ENCODE measurements at regions not wholly inside any gene's neighbourhood (a gene's known extent, or its start where the extent isn't known, plus 50 kb on each side); places are given as distances from the start of the nearest gene placed in this dataset.
"Not testable (repeated sequence)": the region's sequence is repeated elsewhere in the genome, so short reads cannot be mapped to it uniquely, and the experiment has no call there.

DNA sequence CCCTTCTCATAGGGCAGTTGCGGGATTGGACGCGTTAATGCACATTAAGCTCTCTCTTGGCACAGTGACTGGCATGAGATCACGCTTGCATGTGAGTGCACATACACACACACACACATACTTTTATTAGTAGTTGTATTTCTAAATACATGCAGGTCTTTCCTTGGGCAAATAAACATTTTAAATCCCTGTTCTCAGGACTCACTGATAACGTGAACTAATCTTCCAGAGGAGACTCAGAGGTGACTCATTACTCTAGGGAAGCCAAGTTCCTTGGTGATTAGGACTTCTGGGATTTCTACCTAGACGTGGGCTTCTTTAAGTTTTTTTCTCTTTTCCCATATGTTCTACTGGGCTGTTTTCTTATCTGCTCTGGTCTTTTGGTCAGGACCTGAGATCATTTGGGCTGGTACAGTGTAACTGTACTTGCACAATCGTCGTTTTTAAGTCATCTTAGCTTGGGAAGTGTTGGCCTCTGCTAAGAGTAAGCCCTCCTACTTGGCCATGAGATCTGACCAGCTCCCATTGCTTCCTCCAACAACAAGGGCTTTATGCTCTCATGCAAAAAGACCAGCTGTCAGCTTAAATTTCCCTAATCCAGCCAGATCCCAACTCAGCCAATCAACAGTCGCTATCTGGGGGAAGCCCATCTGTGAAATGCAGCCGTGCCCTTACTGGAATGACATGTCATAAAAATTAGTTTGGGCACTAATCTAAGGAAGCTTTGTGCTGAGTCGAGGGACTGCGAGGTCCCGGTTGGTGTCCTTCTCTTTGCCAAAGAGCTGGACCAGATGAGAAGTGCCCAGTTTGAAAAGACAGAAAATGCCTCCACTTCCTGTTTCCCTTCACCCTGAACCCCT is 176.4 kb upstream of the ANKRD55 start:
- no peak for FAIRE-seq

DNA sequence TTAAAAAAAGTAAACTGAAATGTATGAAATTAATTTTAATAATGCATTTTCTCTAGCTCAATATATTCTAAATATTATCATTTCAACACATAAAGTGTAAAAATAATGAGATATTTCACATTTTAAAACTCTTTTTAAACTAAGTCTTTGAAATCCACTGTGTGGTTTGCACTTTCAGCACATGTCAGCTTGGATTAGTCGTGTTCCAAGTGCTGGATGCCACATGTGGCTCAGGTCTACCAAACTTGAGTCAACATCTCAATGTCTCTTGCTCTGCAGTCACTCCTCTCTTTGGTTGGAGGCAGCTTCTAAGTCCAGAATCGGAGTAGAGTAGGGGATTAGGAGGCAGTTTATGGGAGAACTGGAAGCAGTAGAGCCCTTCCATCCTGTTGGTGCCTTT is 173.7 kb upstream of the ANKRD55 start:
- no peak for FAIRE-seq

DNA sequence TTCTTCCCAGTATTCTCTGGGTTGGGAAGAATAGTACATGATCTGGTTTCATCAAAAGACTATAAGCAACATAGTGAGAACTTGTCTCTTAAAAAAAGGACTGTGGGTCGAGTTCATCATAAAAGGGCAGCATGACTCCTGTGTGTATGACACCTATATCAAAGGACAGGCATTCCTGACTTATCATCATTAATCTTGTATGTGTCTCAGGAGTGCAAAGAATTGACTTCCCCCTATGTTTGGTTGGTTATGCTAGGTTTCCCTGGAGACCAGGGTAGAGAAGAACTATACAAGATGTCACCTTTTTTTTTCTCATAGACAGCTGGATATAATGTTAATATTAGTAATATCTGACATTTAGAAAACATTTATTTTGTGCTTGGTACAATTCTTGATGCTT is 173.1 kb upstream of the ANKRD55 start:
- no peak for FAIRE-seq

DNA sequence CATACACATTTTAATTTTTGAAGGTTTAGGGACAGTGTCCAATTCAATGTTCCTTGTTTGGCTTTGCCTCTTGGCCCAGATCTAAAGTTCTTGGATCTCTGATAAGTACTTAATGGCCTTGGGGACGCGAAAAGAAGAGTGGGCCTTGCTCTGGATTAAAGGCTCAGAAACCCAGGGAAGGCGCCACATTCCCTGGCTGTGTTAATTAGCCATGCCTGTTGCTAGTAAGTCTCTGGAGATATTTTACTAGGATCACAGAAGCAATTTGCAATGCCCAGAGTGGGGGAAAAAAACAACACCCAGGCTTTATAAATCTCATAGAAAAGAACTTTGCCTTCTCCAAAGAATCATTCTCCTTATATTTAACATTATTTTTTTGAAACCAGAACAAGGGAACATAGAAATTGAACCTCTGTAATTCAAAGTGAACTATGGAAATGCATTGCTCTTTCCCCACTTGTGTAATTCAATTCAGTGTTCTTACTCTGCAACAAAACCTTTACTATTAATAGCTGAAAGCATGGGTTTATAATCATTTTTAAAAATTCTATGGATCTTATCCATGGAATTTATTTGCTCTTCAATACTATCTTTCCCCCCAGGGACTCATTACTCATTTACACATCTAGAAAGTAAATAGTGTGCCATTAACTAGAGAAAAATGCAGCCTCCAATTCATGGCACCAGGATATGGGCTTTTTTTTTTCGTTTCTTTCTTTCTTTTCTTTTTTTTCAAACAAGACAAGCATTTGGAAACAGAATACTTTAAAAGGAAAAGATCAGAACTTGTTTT is 172.2 kb upstream of the ANKRD55 start:
- no peak for FAIRE-seq

DNA sequence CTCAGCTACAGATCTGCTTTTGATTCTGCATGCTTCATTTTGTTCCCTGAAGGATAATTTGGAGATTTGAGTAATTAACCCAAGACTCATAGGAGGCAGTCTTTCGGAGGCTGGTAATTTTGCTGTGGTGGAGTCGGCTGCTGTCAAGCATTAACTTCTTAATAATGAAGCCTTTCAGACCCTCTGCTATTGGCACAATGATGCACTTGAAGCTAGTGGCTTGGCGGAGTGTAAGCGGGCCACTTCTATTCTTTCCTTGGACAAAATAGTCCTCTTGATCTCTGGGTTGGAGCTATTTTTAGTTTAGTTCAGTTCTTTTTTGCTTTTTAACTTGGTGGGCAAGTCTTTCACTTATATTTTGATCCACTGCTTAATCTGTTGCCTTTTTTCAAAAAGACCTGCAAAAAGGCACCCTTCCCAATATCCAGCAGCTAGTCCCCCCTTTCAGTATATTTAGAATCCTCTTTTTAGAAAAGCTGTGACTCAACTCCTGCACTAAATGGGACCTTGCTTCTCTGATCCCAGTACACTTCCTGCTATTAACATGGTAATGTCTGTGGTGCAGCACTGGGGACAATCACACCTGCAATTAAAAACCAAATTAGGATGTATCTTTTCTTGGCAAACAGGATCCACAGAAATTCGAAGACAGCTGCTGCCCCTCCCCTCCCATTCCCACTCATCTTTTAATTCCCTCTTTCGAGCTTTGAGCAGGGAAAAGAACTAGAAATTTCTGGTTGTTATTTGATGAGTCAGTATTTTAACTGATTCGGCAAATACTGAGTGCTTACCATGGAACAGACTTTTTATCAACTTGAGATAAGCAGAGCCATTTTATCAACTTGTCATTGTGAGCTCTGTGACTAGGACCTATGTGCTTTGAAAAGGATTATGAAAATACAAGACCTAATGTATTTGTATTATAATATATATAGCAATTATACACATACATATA is 169.4 kb upstream of the ANKRD55 start:
- FAIRE-seq: no peak

DNA sequence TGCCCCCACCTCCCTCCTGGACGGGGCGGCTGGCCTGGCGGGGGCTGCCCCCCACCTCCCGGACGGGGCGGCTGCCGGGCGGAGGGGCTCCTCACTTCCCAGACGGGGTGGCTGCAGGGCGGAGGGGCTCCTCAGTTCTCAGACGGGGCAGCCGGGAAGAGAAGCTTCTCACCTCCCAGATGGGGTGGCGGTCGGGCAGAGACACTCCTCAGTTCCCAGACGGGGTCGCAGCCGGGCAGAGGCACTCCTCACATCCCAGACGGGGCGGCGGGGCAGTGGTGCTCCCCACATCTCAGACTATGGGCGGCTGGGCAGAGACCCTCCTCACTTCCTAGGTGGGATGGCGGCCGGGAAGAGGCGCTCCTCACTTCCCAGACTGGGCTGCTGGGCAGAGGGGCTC is 164.7 kb upstream of the ANKRD55 start:
- FAIRE-seq: not testable (repeated sequence)

DNA sequence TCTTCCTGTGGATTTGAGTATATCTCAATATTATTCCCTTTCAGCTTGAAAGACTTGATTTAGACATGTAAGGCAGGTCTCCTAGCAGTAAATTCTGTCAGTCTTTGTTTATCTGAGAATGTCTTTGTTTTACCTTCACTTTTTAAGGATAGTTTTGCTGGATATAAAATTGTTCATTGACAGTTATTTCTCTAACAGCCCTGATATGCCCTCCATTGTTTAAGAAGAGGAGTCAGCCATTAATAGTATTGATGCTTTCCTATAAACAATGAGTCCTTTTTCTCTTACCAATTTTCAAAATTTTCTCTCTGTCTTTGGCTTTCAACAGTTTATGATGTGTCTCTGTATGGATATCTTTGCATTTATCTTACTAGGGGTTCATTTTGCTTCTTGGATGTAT is 163.5 kb upstream of the ANKRD55 start:
- no peak for FAIRE-seq

DNA sequence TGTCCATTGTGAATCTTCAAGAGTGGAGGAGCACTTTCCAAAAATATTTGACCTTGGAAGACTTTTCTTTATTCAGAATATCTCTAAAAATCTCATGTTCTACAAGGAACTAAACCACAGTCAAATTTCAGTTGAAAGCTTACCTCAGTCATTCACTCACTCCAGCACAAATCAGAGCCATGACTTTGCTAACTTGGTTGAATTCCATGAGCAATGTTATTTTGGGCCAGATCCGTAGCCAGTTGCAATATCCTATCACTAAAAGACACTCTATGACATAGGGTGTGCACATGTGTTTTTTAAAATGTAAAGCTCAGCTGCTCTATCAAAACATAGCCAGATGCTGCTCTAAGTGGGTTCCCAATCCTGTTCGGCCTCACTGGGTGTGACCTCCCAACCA is 156.1 kb upstream of the ANKRD55 start:
- FAIRE-seq: no peak

DNA sequence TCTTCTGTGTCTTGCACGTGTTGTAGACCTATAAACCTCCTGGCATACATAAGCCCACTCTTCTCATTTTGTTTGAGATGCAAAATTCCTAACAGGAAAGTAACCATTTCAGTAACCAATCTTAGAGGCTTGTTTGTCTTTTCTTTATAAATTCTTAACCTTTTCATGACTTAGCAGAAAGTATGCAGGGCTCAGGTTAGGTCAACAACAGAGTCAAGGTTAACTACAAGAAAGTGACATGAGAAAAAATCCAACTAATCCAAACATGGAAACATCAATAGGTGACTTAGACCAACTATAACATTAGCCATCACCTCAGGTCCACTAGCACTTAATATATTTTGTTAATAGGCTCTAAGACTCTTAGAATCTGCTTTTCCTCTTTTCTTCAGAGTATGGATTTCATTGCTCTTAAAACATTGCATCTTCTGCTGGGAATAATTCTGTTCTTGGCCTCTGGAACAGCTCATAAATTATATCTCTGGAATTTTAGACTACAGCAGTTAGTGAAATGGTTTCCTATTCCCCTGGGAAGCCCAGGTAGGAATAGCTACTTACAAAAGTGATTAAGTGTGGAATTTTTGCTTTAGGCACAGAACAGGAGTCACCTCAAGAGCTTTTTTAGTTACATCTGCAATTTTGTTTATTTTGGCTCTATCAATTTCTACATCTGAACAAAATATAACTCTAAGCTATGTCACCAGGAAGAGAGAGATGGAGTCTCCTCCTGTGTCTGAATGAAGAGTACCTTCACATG is 155.3 kb upstream of the ANKRD55 start:
- no peak for FAIRE-seq

DNA sequence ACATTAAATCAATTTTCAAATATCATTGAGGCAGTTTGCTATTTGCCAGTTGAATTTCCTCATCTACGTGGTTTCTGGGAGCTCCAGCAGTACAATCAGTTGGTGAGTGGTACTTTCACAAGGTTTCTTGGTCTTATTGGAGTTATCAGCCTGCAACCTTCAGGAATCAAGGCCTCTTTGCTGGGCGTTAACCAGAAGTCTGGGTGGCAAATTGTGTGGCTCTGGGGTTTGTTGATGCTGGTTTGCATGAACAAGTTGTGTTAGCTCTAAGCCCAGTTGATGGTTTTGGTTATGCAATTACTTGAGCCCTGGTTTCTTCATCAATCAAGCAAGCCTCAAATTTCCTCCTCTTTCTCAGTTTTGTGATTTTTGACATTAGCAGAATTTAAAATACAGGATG is 152.9 kb upstream of the ANKRD55 start:
- no peak for FAIRE-seq

DNA sequence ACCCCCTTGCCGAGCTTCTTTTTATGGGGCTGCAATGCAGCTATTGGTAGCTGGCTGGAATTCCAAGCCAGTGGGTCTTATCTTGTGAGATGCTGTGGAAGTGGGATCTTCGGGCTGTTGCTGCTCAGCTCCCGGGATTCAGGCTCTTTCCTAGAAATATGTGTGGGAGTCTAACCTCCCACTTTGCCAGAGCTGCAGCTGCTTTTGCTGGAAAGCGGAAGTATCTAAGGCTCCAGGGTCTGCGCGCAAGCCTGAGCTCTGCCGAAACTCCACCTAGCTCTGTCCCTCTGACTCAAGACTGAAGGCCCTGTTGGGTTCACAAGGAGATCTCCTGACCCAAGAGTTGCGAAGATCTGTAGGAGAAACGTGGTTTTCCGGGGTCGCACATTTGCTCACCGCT is 151.1 kb upstream of the ANKRD55 start:
- FAIRE-seq: no peak

DNA sequence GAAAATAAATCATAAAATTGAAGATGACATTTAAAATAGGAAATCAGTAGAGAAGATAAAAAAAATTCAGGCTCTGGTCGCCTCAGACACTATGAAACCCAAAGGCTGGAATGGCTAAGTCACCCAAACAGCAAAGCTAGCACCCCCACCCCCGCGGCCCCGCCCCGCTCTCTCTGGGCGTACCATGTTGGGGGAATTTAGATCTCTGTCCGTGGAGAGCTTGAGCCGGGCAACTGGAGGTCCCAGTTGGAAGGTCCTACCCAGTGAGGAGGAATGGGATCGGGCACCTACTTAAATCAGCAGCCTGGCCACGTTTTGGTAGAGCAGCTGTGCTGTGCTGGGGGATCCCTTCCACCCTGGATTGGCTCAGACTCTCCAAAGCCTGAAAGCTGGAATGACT is 150.6 kb upstream of the ANKRD55 start:
- no peak for FAIRE-seq

DNA sequence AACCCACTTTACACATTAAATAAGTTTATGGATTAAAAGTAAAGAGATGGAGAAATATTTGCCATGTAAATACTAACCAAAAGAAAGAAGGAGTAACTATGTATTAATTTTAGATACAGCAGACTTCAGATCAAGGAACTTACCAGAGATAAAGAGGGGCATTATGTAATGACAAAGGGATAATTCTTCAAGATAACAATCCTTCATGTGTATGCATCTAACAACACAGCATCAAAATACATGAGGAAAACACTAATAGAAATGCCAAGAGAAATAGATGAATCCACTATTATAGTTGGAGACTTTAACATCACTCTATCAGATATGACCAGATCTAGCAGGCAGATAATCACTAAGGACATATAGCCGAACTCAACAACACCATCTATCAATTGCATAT is 149.8 kb upstream of the ANKRD55 start:
- FAIRE-seq: no peak

DNA sequence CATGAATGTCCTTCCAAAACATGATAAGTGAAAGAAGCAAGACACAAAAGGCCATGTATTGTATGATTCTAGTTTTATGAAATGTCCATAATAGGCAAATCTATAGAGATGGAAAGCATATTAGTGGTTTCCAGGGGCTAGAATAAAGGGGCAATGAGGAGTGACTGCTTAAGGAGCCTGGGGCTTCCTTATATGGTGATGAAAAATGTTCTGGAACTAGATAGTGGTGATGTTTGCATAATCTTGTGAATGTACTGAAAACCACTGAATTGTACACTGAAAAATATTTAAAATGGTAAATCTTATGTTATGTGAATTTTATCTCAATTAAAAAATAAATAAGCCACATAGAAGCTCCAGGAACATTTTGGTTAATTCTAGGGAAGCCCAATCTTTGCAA is 144.4 kb upstream of the ANKRD55 start:
- FAIRE-seq: no peak

DNA sequence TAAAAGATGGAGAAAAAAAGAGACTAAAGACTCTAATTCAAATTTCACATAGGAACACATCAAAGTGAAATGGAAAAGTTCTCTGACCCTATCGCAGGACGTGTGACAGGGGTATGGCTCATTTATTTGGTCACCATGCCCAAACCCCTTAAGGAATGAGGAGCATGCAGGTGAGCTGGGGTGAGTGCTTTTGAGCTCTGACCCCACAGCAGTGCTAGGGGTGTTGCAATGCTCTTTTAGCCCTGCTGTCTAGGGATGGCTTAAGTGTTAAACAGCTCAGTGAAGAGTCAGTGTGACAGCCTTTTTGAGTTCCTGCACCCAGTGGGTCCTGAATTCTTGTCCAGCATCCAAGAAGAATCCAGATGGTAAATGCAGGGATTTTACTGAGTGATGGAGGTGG is 143.0 kb upstream of the ANKRD55 start:
- FAIRE-seq: no peak

DNA sequence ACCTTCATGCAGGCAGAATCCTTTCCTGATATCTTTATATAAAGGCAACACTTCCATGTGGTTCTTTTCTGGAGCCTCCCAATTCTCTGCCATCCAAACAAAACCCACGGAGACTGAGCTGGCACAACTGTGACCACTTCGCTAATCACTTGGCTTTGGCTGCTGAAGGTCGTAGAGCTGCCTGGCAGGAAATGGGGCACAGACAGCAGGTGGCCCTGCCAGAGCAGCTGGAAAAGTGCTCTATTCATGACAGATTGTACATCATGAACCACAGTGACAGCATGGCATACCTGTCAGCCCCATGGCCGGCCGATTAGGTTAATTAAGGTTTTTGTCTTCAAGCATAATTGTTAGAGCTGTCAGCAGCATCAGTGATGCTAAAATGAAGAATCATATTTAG is 141.9 kb upstream of the ANKRD55 start:
- no peak for FAIRE-seq

DNA sequence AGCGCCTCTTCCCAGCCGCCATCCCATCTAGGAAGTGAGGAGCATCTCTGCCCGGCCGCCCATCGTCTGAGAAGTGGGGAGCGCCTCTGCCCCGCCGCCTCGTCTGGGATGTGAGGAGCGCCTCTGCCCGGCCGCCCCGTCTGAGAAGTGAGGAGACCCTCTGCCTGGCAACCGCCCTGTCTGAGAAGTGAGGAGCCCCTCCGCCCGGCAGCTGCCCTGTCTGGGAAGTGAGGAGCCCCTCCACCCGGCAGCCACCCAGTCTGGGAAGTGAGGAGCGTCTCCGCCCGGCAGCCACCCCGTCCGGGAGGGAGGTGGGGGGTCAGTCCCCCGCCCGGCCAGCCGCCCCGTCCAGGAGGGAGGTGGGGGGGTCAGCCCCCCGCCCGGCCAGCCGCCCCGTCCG is 139.4 kb upstream of the ANKRD55 start:
- FAIRE-seq: not testable (repeated sequence)

DNA sequence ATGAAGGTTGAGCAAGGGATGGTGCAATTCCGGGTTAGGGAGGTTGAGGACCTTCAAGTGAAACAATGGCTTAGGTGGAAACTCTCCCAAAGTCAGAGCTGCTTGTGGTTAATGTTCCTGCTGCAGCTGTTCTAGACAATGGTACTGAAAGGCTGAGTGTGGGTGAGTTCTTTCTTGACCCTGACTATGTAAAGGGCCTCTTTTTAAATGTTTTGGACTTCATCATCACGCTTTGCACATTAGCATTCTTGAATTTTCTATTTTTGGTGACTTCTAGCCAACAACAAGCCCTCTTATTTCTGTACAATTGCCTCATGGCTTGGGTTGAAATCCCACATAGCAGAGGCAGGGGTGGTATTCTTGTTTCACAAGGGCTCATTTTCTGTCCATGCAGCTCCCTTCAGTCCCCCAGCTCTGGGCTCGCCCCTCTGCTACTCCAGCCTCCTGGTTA is 136.3 kb upstream of the ANKRD55 start:
- no peak for FAIRE-seq

DNA sequence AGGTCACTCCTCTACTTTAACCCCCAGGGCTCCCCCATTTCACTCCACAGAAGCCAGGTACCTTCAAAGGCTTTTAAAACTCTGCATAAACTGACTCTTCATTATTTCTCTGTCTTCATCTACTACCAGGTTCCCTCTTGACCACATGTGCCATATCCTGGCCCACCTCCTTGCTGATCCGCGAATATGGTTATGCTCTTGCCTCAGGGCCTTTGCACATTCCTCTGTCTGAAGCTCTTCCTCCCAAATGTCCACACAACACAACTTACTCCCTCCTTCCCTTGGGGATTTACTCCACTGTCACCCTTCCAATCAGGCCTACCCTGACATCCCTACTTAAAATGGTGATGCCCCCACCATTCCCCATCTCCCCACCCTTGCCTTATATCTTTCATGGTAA is 134.6 kb upstream of the ANKRD55 start:
- FAIRE-seq: no peak

DNA sequence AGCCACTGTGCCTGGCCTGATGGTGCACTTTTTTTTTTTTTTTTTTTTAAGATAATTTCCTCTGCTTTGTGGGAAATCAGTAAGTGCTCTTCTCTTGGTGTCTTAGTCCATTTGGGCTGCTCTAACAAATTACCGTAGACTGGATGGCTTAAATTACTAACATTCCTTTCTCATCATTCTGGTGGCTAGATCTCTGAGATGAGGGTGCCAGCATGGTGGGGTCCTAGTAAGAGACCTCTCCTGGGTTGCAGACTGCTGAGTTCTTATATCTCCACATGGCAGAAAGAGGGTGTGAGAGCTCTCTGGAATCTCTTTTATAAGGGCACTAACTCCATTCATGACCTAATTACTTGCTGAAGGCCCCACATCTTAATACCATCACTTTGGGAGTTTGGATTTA is 133.9 kb upstream of the ANKRD55 start:
- FAIRE-seq: no peak

DNA sequence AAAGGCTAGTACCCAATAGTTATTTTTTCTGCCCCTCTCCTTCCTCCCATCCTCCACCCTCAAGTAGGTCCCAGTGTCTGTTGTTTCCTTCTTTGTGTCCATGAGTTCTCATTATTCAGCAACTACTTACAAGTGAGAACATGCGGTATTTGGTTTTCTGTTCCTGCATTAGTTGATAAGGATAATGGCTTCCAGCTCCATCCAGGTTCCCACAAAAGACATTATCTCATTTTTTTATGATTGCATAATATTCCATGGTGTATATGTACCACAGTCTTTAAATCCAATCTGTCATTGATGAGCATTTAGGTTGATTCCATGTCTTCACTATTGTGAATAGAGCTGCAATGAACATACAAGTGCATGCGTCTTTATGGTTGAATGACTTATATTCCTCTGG is 128.3 kb upstream of the ANKRD55 start:
- no peak for FAIRE-seq

DNA sequence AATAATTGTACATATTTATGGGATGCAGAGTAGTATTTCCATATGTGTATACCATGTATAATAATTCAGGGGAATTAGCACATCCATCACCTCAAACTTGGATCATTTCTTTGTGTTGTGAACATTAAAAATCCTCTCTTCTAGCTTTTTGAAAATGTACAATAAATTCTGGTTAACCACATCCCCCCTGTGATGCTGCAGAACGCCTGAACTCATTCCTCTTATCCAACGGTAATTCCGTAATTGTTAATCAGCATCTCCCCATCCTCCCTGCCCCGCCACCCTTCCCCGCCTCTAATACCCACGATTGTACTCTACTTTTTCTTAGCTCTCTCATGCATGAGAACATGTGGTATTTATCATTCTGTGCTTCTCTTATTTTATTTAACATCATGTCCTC is 127.7 kb upstream of the ANKRD55 start:
- no peak for FAIRE-seq

All from G401.6 (cell line).